ENCODE measurements at regions not wholly inside any gene's neighbourhood (a gene's known extent, or its start where the extent isn't known, plus 50 kb on each side); places are given as distances from the start of the nearest gene placed in this dataset.

- TF ChIP-seq CTCF (IDR thresholded peaks at IDR 0.05) (no peak), POLR2A (IDR thresholded peaks at IDR 0.05) (no peak)
Observed at GRCh38 chr4:163414275-163414674, 59.3 kb downstream of the TKTL2 start.
